ENCODE measurements at regions not wholly inside any gene's neighbourhood (a gene's known extent, or its start where the extent isn't known, plus 50 kb on each side); places are given as distances from the start of the nearest gene placed in this dataset.

GRCh38 chrX:129238011-129238410 lies 285.3 kb downstream of the SMARCA1 start (continued):
- no peak for TF ChIP-seq CEBPZ (IDR thresholded peaks at IDR 0.05; ENCODE audit: low read depth, low read length)
- no peak for TF ChIP-seq ELK1 (IDR thresholded peaks at IDR 0.05; ENCODE audit: low read depth, low read length)
- no peak for TF ChIP-seq BCLAF1 (IDR thresholded peaks at IDR 0.05)
- no peak for TF ChIP-seq SMARCA5 (IDR thresholded peaks at IDR 0.05)

- no TSS peak for BruUV-seq (replicated peaks)
- 0% methylated on average over 1 of the region's 1 CpG for WGBS (ENCODE audit: insufficient coverage, insufficient replicate concordance, low lambda C conversion rate, missing lambda C conversion rate)
- no peaks in the 10 kb centered on the region for H4K20me1 ChIP-seq (ENCODE audit: control insufficient read depth, insufficient read depth)
- no peak overlapping the region for H3K27ac ChIP-seq (ENCODE audit: control insufficient read depth, insufficient read depth)
- TF ChIP-seq RAD21 (IDR thresholded peaks at IDR 0.05; ENCODE audit: insufficient read depth, low read depth, low read length) (no peak), NR2C1 (IDR thresholded peaks at IDR 0.05) (no peak), NFXL1 (IDR thresholded peaks at IDR 0.05; ENCODE audit: borderline replicate concordance) (no peak), SIN3A (IDR thresholded peaks at IDR 0.05; ENCODE audit: low read depth, low read length) (no peak), MYC (IDR thresholded peaks at IDR 0.05; ENCODE audit: insufficient read depth, insufficient read length, insufficient replicate concordance, low read length, severe bottlenecking) (no peak), ASH2L (IDR thresholded peaks at IDR 0.05; ENCODE audit: borderline replicate concordance, low read depth) (no peak), E2F8 (IDR thresholded peaks at IDR 0.05; ENCODE audit: low read depth, partially characterized antibody) (no peak)
- intact Hi-C loops (cut with micrococcal nuclease; ENCODE audit: unreplicated experiment) (no loop called here), in situ Hi-C loops (cut with MboI) (no loop called here)
- no peaks in the 10 kb centered on the region for H3K9me3 ChIP-seq (replicated peaks; ENCODE audit: control insufficient read depth, insufficient read depth, low read length)
- CTCF ChIA-PET = no interaction called here
- SMC1A ChIA-PET (ENCODE audit: uncharacterized antibody, unreplicated experiment) = no interaction called here
- no peak overlapping the region for H3K4me2 ChIP-seq (ENCODE audit: control insufficient read depth, insufficient read depth)
- H3K36me3 ChIP-seq (ENCODE audit: control insufficient read depth in 2 of 2, insufficient read depth in 2 of 2, low read length in 1 of 2) = no peaks in the 10 kb centered on the region
- H3K27me3 ChIP-seq (replicated peaks in 1 of 2; ENCODE audit: control insufficient read depth in 2 of 2, insufficient read depth in 2 of 2, low read length in 1 of 2) = no peaks in the 10 kb centered on the region
- H3K4me3 ChIP-seq = no peak overlapping the region
- H2AFZ ChIP-seq (ENCODE audit: control insufficient read depth, low read depth, low read length) = no peak overlapping the region
- no peak overlapping the region for H3K9ac ChIP-seq (ENCODE audit: control insufficient read depth, insufficient read depth, low read length)
- DNase-seq (ENCODE audit: low read depth, low spot score) (no peak), ATAC-seq (no peak), FAIRE-seq (no peak)
- no peaks in the 10 kb centered on the region for H3K79me2 ChIP-seq (ENCODE audit: control insufficient read depth, insufficient read depth, low read length)
- POLR2A ChIA-PET = no interaction called here
- RAD21 ChIA-PET (ENCODE audit: unreplicated experiment) = no interaction called here
- H3K4me1 ChIP-seq (ENCODE audit: control insufficient read depth, insufficient read depth, low read length) = no peaks in the 10 kb centered on the region
Measured at GRCh38 chrX:129235903-129236302, 287.4 kb downstream of the SMARCA1 start.
